GM18499 (cell line): ENCODE measurements at regions not wholly inside any gene's neighbourhood (a gene's known extent, or its start where the extent isn't known, plus 50 kb on each side); places are given as distances from the start of the nearest gene placed in this dataset.

Experiments used
- ATAC-seq: cut with Tn5 transposase; IDR thresholded peaks from one replicate; pipeline ENCODE4 v1.9.1; 2021; ENCODE audit warnings: moderate number of reproducible peaks; ENCODE audit not compliant: insufficient read depth, unreplicated experiment

DNA sequence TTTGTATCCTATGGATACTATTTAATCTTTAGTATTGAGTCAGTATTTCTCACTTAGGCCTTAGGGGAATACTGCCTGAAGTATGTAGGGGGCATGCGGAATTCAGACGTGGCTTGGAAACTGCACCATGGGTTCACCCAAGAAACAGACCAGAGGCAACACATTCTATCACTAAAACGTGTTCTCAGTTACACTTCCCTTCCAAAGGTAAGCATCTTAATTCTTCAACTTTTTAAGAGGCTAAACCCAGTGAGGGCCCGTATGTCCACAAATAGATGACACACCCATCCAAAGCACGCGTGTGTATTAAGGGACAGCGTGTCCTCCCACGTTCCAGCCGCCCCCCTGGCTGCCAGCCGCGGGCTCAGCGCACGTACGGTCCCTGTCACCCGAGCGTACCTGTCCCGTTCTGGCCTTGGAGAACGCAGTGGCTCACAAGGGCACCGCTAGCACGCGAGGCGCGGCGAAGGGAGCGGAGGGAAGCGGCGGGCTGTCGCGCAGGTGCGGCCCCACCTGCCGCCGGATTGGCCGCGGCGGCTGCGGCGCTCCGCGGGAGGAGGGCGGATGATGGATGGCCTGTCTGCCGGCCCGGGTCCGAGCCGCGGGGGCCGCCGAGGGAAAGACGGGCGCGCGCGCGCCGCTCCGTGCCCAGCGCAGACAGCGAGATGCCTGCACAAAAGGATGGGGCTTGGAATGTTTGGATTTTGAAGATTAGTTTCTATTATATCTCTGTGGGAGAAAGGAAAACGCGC, 1003.9 kb upstream of the NR2F2 start:
- no peak for ATAC-seq

DNA sequence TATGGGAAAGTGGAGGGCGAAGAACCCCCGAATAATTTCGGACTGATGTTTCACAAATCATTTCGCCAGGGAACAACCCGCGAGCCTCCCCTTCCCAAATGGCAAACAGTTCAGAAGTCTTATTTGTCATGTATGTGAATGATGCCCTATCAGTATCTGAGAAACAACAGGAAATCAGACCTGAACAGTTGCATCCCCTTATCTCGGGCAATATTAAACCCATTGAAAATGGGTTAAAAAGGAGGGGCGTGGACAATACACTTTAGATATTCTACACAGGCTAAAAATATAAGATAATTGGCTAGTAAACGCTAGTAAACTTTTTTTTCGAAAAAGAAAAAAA, 1003.3 kb upstream of the NR2F2 start:
- no peak for ATAC-seq

DNA sequence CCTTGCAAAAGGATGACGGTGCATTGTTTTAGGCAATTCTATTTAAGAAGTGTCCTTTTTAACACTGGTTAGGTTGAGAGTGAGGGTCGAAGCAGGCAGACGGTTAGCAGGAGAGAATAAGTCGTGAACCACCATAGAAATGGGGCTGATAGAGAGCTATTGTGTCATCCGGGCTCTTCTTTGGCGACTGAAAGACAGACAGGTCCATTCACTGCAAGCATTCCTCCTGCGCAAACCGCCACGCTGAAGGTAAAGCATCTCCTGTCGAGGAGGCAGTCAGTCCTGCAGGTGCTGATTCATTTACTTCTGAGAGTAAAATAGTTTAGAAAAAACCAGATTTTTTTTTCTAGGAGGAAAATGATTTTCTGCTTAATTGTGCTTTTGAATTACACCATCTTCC, 1002.8 kb upstream of the NR2F2 start:
- ATAC-seq: no peak

DNA sequence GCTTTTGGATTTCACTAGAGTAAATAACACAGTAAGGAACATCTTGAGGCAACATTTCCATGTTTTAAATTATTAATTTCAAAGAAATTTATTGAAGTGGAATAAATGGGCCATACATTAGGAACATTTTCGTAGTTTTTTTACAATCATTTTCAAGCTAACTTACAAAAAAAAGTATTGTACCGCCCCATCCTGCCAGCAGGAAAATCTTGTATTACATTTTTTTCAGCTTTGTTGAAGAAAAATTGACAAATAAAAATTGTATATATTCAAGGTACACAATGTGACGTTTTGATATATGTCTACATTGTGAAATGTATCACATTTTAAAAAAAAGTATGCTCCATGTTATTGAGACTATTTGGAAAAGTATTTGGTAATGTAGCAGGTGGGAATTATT, 1001.9 kb upstream of the NR2F2 start:
- no peak for ATAC-seq

GRCh38 chr15:95329362-95329761, 1001.1 kb upstream of the NR2F2 start:
- ATAC-seq: no peak

GRCh38 chr15:95341686-95342085, 988.8 kb upstream of the NR2F2 start:
- no peak for ATAC-seq

DNA sequence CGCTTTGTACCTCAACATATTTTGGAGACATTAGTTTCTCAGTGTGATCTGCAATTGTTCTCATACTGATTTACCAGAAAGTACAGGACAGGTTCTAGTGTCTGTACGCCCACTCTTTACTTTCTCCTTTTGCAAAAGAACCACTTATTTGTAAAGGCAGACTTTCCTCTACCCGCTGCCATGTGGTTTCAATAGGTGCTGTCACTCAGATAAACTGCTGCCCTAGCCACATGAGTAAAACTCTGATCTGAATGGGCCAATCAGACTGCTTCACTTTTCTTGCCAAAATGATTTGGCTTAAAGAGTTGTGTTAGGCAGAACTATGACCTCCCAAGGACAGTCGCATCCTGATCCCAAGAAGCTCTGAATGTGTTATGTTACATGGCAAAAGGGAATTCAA, 984.6 kb upstream of the NR2F2 start:
- ATAC-seq: no peak

- no peak for ATAC-seq
Observed at GRCh38 chr15:95346721-95347475, 983.6 kb upstream of the NR2F2 start.

- ATAC-seq: no peak
Observed at GRCh38 chr15:95347837-95348236, 982.7 kb upstream of the NR2F2 start.

GRCh38 chr15:95350908-95351307, 979.6 kb upstream of the NR2F2 start:
- ATAC-seq: no peak

DNA sequence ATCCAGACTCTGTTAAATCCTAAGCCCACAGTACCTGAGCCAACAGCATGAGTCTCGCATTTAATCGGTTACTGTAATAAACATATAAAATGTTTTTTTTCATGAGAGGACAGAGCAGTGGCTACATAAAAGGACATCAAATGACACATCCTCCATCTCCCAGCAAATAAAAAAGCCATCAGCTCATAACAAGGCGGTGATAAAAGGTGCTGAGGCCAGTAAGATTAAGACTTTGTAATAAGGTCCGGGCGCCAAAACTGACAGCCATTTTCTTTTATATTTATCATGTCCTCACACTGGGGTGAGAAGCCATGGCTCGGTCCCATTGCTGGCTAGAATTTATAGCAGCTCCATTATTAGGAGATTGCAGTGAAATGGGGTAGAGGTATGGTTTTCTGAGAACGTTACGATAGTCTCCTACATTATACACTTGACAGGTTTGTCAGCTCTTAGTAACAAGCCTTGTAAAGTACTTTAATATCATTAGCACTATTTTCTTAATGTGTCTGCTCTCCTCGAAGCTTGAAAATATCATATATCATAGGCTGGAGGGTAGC, 977.8 kb upstream of the NR2F2 start:
- no peak for ATAC-seq

DNA sequence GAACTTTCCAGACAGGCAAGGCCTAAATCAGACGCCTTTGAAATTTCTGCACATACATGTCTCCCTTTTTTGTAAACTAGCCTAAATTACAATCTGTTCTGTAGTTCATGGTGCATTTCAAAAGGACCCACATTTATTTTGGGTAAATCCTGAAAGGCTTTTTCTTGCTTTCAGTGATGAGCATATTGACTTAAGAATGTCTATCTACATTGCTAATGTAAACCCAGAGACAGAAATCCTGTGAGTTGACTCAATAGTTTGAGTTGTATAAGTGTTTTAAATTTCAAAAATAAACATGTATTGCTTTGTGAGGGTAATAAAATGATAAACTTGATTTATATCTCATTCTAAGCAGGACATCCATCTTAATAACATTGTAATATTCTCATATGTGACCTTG, 977.0 kb upstream of the NR2F2 start:
- ATAC-seq: no peak

DNA sequence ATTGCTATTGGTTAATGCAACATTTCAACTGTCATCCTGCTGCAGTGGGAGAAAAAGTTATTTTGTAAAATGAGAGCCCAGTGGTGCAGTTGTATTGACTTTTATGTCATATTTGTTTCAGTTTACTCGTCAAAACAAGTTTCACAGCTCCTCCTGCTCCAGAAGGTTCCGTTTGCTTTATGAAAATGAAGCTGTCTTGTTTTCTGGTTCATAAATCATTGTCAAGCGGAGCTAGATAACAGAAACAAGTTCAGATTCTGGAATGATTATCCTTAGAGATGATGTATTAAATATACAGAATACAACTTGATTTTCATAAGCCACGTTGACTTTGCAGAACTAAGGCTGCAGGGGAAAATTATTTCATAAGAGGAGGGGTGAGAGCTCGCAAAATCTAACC, 970.5 kb upstream of the NR2F2 start:
- no peak for ATAC-seq

GRCh38 chr15:95362306-95362705, 968.2 kb upstream of the NR2F2 start:
- no peak for ATAC-seq

DNA sequence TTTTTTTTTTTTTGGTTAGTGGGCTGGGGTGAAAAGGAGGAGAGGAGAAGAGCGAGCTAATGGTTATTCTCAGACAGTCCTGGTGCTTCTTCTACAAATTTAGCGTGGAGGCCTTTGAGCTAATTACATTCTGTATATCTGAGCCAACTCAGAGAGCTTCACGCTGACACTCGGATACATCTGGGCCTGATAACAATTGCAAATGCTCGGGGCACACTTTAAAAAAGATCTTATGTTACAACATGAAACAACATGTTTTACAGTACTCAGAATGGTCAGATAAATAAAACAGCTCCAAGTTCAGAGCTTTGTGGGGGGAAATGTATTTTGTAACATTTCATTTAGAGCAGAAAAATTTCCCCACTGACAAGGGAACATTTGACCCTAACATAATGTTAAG, 966.9 kb upstream of the NR2F2 start:
- no peak for ATAC-seq

GRCh38 chr15:95365511-95366107, 964.9 kb upstream of the NR2F2 start:
- ATAC-seq: no peak

GRCh38 chr15:95368191-95368590, 962.3 kb upstream of the NR2F2 start:
- ATAC-seq: no peak

DNA sequence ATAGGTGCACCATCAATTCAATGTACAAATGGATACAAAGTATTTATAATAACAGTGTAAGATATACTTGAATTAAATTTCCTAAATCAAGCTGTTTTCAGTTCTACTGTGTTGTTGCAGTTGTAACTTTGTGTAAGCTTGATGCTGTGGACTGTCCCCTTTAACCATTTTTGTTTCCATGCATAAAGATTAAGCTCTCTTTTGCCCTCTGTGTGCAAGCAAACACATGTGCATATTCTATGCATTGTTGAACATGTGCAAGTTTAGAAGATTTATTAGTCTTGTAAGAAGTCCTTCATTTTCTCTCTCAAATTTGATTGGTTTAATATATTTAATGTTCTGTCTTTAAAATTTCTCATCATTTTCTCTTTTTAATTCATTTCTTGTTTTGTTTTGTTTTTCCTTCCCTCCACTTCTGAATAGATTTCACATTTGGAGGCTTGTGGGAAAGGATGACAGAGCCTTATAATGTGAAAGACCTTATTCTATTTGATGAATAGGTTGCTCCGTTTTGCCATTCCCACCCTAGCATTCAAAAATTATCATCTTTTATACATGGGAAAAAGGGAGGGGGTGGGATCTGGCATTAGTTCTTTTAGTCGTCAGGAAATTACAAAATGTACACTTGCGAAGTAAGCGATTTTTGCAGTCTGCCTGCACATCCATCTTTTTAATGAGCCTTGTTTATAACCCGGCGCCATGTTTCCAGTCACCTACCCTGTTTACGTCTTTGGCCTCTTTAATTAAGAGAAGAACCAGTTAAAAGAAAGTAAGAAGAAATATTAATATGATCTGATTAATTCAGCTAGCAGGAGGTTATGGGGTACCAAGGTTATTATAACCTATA, 961.5 kb upstream of the NR2F2 start:
- ATAC-seq: no peak

DNA sequence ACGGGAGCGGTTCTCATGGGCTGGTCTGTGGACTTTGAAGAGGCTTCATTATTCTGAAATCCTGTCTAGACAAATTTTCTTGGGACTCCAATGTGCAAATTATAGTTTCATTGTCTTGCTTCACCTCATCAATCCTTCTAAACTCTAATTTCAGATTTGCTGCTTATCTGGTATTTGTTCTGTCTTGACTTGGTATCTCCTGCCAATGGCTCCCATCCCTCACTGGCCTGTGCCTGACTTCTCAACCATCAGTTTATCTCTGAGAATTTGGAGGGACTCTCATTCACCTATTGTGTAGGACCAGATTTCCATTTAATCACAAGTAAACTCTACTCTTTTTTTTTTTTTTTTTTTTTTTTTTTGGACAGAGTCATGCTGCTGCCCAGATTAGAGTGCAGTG, 960.2 kb upstream of the NR2F2 start:
- ATAC-seq: no peak

GRCh38 chr15:95371664-95372063, 958.8 kb upstream of the NR2F2 start:
- ATAC-seq: no peak
